ENCODE measurements at regions not wholly inside any gene's neighbourhood (a gene's known extent, or its start where the extent isn't known, plus 50 kb on each side); places are given as distances from the start of the nearest gene placed in this dataset.

DNA sequence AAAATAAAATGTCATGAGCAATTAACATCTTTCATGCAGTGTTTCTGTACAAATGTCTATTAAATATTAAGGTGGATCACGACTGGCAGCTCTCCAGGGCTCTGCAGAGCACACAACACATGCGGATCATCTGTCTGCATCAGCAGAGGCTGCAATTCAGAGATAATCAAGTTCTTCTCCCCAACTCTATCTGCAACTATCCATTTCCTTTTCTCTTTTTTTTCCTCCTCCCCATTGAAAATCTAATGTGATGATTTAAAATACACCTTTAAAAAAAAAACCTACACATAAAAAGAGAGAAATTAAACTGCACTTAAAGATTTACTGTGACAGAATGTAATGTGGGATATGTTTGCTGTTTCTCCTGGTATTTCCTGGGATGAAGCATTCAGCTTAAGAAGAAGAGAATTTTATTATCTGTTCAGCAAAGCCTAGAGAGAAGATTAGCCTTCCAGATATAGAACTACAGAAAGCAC is 352.6 kb upstream of the CCDC54 start:
- Histone ChIP-seq H3K9ac (no peak overlapping the region), H3K79me2 (no peaks in the 10 kb centered on the region), H3K9me3 (ENCODE audit: control insufficient read depth, low read length) (no peaks in the 10 kb centered on the region), H3K4me2 (ENCODE audit: low read length) (no peak overlapping the region), H3K4me3 (ENCODE audit: low read depth, low read length) (no peak overlapping the region), H3K4me1 (peaks cover 14% of the 10 kb centered on the region), H3K27me3 (ENCODE audit: control insufficient read depth, insufficient read depth, low read length) (no peaks in the 10 kb centered on the region), H3K27ac (no peak overlapping the region), H3K36me3 (ENCODE audit: control insufficient read depth, insufficient read depth, low read length) (no peaks in the 10 kb centered on the region), H2AFZ (no peak overlapping the region)
- TF ChIP-seq, protein P1, sequence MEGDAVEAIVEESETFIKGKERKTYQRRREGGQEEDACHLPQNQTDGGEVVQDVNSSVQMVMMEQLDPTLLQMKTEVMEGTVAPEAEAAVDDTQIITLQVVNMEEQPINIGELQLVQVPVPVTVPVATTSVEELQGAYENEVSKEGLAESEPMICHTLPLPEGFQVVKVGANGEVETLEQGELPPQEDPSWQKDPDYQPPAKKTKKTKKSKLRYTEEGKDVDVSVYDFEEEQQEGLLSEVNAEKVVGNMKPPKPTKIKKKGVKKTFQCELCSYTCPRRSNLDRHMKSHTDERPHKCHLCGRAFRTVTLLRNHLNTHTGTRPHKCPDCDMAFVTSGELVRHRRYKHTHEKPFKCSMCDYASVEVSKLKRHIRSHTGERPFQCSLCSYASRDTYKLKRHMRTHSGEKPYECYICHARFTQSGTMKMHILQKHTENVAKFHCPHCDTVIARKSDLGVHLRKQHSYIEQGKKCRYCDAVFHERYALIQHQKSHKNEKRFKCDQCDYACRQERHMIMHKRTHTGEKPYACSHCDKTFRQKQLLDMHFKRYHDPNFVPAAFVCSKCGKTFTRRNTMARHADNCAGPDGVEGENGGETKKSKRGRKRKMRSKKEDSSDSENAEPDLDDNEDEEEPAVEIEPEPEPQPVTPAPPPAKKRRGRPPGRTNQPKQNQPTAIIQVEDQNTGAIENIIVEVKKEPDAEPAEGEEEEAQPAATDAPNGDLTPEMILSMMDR (IDR thresholded peaks at IDR 0.05), result no peak

DNA sequence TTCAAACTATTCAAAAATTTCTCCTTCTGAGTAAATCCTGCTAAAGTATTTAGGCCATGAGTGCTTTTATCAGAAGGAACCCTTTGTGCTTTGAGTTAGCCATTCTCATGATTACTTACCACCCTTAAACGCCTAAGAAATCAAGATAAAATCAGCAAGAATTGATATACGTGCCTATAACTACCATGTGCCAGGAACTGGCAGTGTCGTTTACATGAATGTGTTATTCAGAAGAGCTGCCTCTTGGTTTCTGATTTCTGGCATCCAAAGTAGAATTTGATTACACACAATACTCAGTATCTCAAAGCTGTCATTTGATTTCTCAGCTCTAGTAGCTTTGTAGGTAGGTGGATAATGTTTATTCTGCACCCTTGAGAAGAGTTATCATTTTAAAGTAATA is 351.3 kb upstream of the CCDC54 start:
- H2AFZ ChIP-seq, result no peak overlapping the region
- no peaks in the 10 kb centered on the region for H3K79me2 ChIP-seq
- H3K4me3 ChIP-seq (ENCODE audit: low read depth, low read length), result no peak overlapping the region
- H3K9ac ChIP-seq, result no peak overlapping the region
- H3K27ac ChIP-seq, result no peak overlapping the region
- H3K4me2 ChIP-seq (ENCODE audit: low read length), result no peak overlapping the region
- TF ChIP-seq, protein P1 (IDR thresholded peaks at IDR 0.05), result no peak
- no peaks in the 10 kb centered on the region for H3K9me3 ChIP-seq (ENCODE audit: control insufficient read depth, low read length)
- peaks cover 14% of the 10 kb centered on the region for H3K4me1 ChIP-seq
- no peaks in the 10 kb centered on the region for H3K27me3 ChIP-seq (ENCODE audit: control insufficient read depth, insufficient read depth, low read length)
- H3K36me3 ChIP-seq (ENCODE audit: control insufficient read depth, insufficient read depth, low read length), result no peaks in the 10 kb centered on the region

DNA sequence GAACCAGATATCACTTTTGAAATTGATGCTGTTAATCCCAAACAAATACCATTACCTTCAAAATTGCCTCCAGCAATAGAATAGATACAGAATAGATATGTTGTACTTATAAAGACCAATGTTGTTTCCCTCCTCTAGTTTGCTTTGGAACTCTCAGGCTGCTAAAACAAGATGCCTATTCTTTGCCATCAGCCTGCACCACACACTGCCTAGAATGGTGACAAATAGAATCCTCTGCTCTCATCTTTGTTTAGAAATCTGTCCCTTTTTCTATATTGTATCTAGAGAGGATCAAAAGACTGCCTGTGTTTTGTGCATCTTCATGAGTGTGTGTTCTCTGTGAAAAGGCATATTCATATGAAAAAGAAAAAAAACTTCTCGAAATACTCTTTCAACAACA is 349.2 kb upstream of the CCDC54 start:
- no peaks in the 10 kb centered on the region for H3K79me2 ChIP-seq
- H3K4me2 ChIP-seq (ENCODE audit: low read length), result no peak overlapping the region
- H2AFZ ChIP-seq, result no peak overlapping the region
- H3K9me3 ChIP-seq (ENCODE audit: control insufficient read depth, low read length), result no peaks in the 10 kb centered on the region
- TF ChIP-seq, protein P1 (IDR thresholded peaks at IDR 0.05), result no peak
- no peak overlapping the region for H3K4me3 ChIP-seq (ENCODE audit: low read depth, low read length)
- no peak overlapping the region for H3K9ac ChIP-seq
- H3K4me1 ChIP-seq, result peaks cover 14% of the 10 kb centered on the region
- no peaks in the 10 kb centered on the region for H3K27me3 ChIP-seq (ENCODE audit: control insufficient read depth, insufficient read depth, low read length)
- no peak overlapping the region for H3K27ac ChIP-seq
- no peaks in the 10 kb centered on the region for H3K36me3 ChIP-seq (ENCODE audit: control insufficient read depth, insufficient read depth, low read length)

DNA sequence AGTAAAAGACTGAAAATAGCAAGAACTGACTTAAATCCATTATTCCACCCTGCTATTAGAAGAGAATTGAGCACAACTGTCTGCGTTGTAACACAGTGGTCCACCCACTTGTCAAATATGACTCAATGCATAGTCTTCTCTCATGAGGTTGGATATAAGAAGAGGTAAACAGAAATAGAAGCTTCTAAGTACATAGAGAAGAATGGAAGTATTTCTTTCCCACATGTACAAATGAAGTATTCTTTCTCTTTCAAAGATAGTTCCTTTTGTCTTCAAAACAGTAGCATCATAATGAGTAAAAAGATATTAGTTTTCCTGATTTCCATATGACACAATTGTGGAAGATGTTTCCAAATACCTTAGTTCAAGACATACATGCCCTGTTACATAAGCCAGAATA is 348.6 kb upstream of the CCDC54 start:
- peaks cover 14% of the 10 kb centered on the region for H3K4me1 ChIP-seq
- H3K9me3 ChIP-seq (ENCODE audit: control insufficient read depth, low read length), result no peaks in the 10 kb centered on the region
- TF ChIP-seq, protein P1 (IDR thresholded peaks at IDR 0.05), result no peak
- H3K4me2 ChIP-seq (ENCODE audit: low read length), result no peak overlapping the region
- no peaks in the 10 kb centered on the region for H3K27me3 ChIP-seq (ENCODE audit: control insufficient read depth, insufficient read depth, low read length)
- H3K27ac ChIP-seq, result no peak overlapping the region
- H3K79me2 ChIP-seq, result no peaks in the 10 kb centered on the region
- no peak overlapping the region for H3K4me3 ChIP-seq (ENCODE audit: low read depth, low read length)
- H3K9ac ChIP-seq, result no peak overlapping the region
- H3K36me3 ChIP-seq (ENCODE audit: control insufficient read depth, insufficient read depth, low read length), result no peaks in the 10 kb centered on the region
- no peak overlapping the region for H2AFZ ChIP-seq

DNA sequence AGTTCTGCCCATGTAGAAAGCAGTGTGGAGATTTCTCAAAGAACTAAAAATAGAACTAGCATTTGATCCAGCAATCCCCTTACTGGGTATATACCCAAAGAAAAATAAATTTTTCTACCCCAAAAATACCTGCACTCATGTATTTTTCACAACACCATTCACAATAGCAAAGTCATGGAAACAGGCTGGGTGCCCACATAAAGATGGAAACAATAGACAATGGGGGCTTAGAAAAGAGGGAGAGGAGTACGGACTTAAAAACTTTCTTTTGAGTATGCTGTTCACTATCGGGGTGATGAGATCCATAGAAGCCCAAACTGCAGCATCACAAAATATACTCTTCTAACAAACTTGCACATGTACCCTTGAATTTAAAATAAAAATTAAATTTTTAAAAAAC is 345.1 kb upstream of the CCDC54 start:
- Histone ChIP-seq H3K36me3 (ENCODE audit: control insufficient read depth, insufficient read depth, low read length) (no peaks in the 10 kb centered on the region), H3K4me1 (no peaks in the 10 kb centered on the region), H3K9ac (no peak overlapping the region), H2AFZ (no peak overlapping the region), H3K4me3 (ENCODE audit: low read depth, low read length) (no peak overlapping the region), H3K27me3 (ENCODE audit: control insufficient read depth, insufficient read depth, low read length) (no peaks in the 10 kb centered on the region), H3K4me2 (ENCODE audit: low read length) (no peak overlapping the region), H3K9me3 (ENCODE audit: control insufficient read depth, low read length) (no peaks in the 10 kb centered on the region), H3K79me2 (peaks cover 5% of the 10 kb centered on the region), H3K27ac (no peak overlapping the region)
- TF ChIP-seq, protein P1 (IDR thresholded peaks at IDR 0.05), result no peak

All from parathyroid adenoma (tissue), 2 donors.